ENCODE measurements at regions not wholly inside any gene's neighbourhood (a gene's known extent, or its start where the extent isn't known, plus 50 kb on each side); places are given as distances from the start of the nearest gene placed in this dataset.
"Not testable (repeated sequence)": the region's sequence is repeated elsewhere in the genome, so short reads cannot be mapped to it uniquely, and the experiment has no call there.

GRCh38 chr9:43138909-43139308, 955.5 kb downstream of the SPATA31A6 start:
- H3K4me1 ChIP-seq (ENCODE audit: insufficient read depth, low read length); H3K79me2 ChIP-seq (ENCODE audit: insufficient read depth, low read length); H3K27me3 ChIP-seq (ENCODE audit: insufficient read depth, low read length); H3K4me3 ChIP-seq (ENCODE audit: insufficient read depth, low read depth, low read length); H3K4me3 Mint-ChIP-seq (ENCODE audit: unreplicated experiment); DNase-seq (ENCODE audit: low read depth); H3K4me2 ChIP-seq (ENCODE audit: low read length); H4K20me1 ChIP-seq (ENCODE audit: insufficient read depth, low read length); H3K9me3 ChIP-seq (ENCODE audit: insufficient read depth, low read depth, low read length); H3K9me3 Mint-ChIP-seq (ENCODE audit: unreplicated experiment); H3K27me3 Mint-ChIP-seq (ENCODE audit: low read depth, unreplicated experiment); FAIRE-seq; H3K9ac ChIP-seq (ENCODE audit: low read length); H3K36me3 ChIP-seq (ENCODE audit: insufficient read depth, low read length); H3K4me1 Mint-ChIP-seq (ENCODE audit: low read depth, unreplicated experiment); H2AFZ ChIP-seq (ENCODE audit: low read depth, low read length); H3K36me3 Mint-ChIP-seq (ENCODE audit: low read depth, unreplicated experiment); H3K27ac Mint-ChIP-seq (ENCODE audit: unreplicated experiment): not testable (repeated sequence)
- peak overlapping the region; percentile 56 for H3K27ac ChIP-seq (ENCODE audit: low read depth, low read length)

GRCh38 chr9:43139349-43139748, 955.9 kb downstream of the SPATA31A6 start:
- not testable (repeated sequence) for H3K27ac ChIP-seq (ENCODE audit: low read depth, low read length); H3K27me3 ChIP-seq (ENCODE audit: insufficient read depth, low read length); FAIRE-seq; H3K4me3 ChIP-seq (ENCODE audit: insufficient read depth, low read depth, low read length); H4K20me1 ChIP-seq (ENCODE audit: insufficient read depth, low read length); H2AFZ ChIP-seq (ENCODE audit: low read depth, low read length); H3K27me3 Mint-ChIP-seq (ENCODE audit: low read depth, unreplicated experiment); H3K4me1 ChIP-seq (ENCODE audit: insufficient read depth, low read length); H3K4me3 Mint-ChIP-seq (ENCODE audit: unreplicated experiment); H3K9me3 ChIP-seq (ENCODE audit: insufficient read depth, low read depth, low read length); H3K4me2 ChIP-seq (ENCODE audit: low read length); H3K36me3 Mint-ChIP-seq (ENCODE audit: low read depth, unreplicated experiment); H3K4me1 Mint-ChIP-seq (ENCODE audit: low read depth, unreplicated experiment); H3K9me3 Mint-ChIP-seq (ENCODE audit: unreplicated experiment); H3K27ac Mint-ChIP-seq (ENCODE audit: unreplicated experiment); H3K36me3 ChIP-seq (ENCODE audit: insufficient read depth, low read length); H3K9ac ChIP-seq (ENCODE audit: low read length); DNase-seq (ENCODE audit: low read depth); H3K79me2 ChIP-seq (ENCODE audit: insufficient read depth, low read length)

GRCh38 chr9:43139878-43140608, 956.6 kb downstream of the SPATA31A6 start:
- not testable (repeated sequence) for H3K4me1 Mint-ChIP-seq (ENCODE audit: low read depth, unreplicated experiment); H3K9ac ChIP-seq (ENCODE audit: low read length); H3K9me3 Mint-ChIP-seq (ENCODE audit: unreplicated experiment); H3K4me3 Mint-ChIP-seq (ENCODE audit: unreplicated experiment); H3K9me3 ChIP-seq (ENCODE audit: insufficient read depth, low read depth, low read length); H4K20me1 ChIP-seq (ENCODE audit: insufficient read depth, low read length); H3K27me3 ChIP-seq (ENCODE audit: insufficient read depth, low read length); H3K4me1 ChIP-seq (ENCODE audit: insufficient read depth, low read length); H3K36me3 Mint-ChIP-seq (ENCODE audit: low read depth, unreplicated experiment); H3K27me3 Mint-ChIP-seq (ENCODE audit: low read depth, unreplicated experiment); H3K4me3 ChIP-seq (ENCODE audit: insufficient read depth, low read depth, low read length); H3K36me3 ChIP-seq (ENCODE audit: insufficient read depth, low read length); H3K79me2 ChIP-seq (ENCODE audit: insufficient read depth, low read length); H2AFZ ChIP-seq (ENCODE audit: low read depth, low read length); H3K4me2 ChIP-seq (ENCODE audit: low read length); FAIRE-seq
- H3K27ac Mint-ChIP-seq (ENCODE audit: unreplicated experiment) = peak overlapping the region; percentile 83
- DNase-seq (ENCODE audit: low read depth) = peak; percentile 26
- H3K27ac ChIP-seq (ENCODE audit: low read depth, low read length) = peak overlapping the region; percentile 66
